ENCODE measurements at regions not wholly inside any gene's neighbourhood (a gene's known extent, or its start where the extent isn't known, plus 50 kb on each side); places are given as distances from the start of the nearest gene placed in this dataset.

- intact Hi-C loops (cut with micrococcal nuclease) = no loop called here
- Mint-ChIP-seq H3K36me3 (ENCODE audit: insufficient read depth, unreplicated experiment) (no peaks in the 10 kb centered on the region), H3K4me3 (ENCODE audit: unreplicated experiment) (no peak overlapping the region), H3K4me1 (ENCODE audit: insufficient read depth, unreplicated experiment) (no peaks in the 10 kb centered on the region), H3K9me3 (ENCODE audit: unreplicated experiment) (no peaks in the 10 kb centered on the region), H3K27ac (ENCODE audit: low read depth, unreplicated experiment) (no peak overlapping the region), H3K27me3 (ENCODE audit: insufficient read depth, unreplicated experiment) (no peaks in the 10 kb centered on the region)
- POLR2A ChIA-PET = no interaction called here
- no peak for DNase-seq (ENCODE audit: unreplicated experiment)
- TF ChIP-seq, protein P1, sequence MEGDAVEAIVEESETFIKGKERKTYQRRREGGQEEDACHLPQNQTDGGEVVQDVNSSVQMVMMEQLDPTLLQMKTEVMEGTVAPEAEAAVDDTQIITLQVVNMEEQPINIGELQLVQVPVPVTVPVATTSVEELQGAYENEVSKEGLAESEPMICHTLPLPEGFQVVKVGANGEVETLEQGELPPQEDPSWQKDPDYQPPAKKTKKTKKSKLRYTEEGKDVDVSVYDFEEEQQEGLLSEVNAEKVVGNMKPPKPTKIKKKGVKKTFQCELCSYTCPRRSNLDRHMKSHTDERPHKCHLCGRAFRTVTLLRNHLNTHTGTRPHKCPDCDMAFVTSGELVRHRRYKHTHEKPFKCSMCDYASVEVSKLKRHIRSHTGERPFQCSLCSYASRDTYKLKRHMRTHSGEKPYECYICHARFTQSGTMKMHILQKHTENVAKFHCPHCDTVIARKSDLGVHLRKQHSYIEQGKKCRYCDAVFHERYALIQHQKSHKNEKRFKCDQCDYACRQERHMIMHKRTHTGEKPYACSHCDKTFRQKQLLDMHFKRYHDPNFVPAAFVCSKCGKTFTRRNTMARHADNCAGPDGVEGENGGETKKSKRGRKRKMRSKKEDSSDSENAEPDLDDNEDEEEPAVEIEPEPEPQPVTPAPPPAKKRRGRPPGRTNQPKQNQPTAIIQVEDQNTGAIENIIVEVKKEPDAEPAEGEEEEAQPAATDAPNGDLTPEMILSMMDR (IDR thresholded peaks at IDR 0.05; ENCODE audit: unreplicated experiment) = no peak
- CTCF ChIA-PET = no interaction called here
- no TSS peak for BruUV-seq (replicated peaks)
These were observed 564.0 kb downstream of the TRHDE start for GRCh38 chr12:72836194-72836593.

DNA sequence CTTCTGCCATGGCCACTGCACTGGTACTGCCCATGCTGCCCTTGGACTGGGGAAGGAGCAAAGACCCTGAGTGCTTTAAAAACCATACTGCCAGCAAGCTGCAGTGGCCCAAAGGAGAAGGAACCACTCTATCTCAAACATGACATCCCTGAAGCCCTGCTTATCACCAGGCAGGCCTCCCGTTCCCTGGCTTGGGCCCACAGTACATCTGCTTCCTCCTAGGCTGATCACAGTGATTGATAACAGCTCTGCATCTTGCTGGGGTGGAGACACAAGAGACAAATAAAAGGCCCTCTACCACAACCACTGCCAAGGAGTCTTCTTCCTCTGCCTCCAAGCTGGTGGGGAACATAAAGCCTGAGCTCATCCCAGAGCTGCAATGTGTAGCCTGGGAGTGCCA lies 567.5 kb downstream of the TRHDE start:
- Mint-ChIP-seq H3K27ac (ENCODE audit: low read depth, unreplicated experiment) (no peak overlapping the region), H3K36me3 (ENCODE audit: insufficient read depth, unreplicated experiment) (no peaks in the 10 kb centered on the region), H3K27me3 (ENCODE audit: insufficient read depth, unreplicated experiment) (no peaks in the 10 kb centered on the region), H3K4me1 (ENCODE audit: insufficient read depth, unreplicated experiment) (no peaks in the 10 kb centered on the region), H3K9me3 (ENCODE audit: unreplicated experiment) (peaks cover 12% of the 10 kb centered on the region), H3K4me3 (ENCODE audit: unreplicated experiment) (no peak overlapping the region)
- CTCF ChIA-PET = no interaction called here
- no TSS peak for BruUV-seq (replicated peaks)
- DNase-seq (ENCODE audit: unreplicated experiment) = no peak
- POLR2A ChIA-PET = no interaction called here
- intact Hi-C loops (cut with micrococcal nuclease) = no loop called here
- TF ChIP-seq, protein P1 (IDR thresholded peaks at IDR 0.05; ENCODE audit: unreplicated experiment) = no peak

DNA sequence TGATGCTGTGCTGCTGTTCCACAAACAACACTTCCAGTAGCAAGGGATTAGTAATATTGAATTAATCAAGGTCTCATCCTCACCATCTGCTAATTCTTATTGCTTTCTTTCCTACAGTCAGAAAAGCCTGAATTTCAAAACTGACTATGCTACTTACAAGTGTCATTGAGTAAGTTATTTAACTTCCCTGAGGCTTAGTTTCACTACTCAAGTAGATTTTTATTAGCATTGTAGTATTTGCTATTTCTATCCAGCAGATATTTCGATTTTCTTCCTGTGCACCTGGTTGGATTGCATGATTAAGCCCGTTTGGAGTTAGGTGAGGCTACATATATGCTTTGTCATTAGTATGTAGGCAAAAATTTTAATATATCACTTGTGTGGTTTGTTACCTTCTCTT lies 591.5 kb downstream of the TRHDE start:
- CTCF ChIA-PET = no interaction called here
- POLR2A ChIA-PET = no interaction called here

DNA sequence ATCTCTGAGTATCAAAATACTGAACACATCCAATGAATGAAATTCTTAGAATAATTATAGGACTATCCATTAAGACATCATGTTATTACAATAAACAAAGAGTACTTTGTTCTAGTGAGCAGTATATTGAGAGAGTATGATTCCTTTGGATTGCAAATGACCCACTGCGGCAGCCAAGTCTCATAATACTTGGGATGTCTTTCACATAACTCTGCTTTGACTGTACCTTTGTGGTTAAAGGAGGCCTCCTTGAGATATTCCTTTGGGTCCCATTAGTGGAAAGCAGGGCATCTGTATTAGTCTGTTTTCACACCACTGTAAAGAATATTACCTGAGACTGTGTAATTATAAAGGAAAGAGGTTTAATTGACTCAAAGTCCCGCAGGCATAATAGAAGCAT lies 593.8 kb downstream of the TRHDE start:
- H3K4me1 Mint-ChIP-seq (ENCODE audit: insufficient read depth, unreplicated experiment) = no peaks in the 10 kb centered on the region
- no peaks in the 10 kb centered on the region for H3K9me3 Mint-ChIP-seq (ENCODE audit: unreplicated experiment)

More for the DNA sequence above, 591.5 kb downstream of the TRHDE start:
- DNase-seq (ENCODE audit: unreplicated experiment) = no peak
- no peak overlapping the region for H3K27ac Mint-ChIP-seq (ENCODE audit: low read depth, unreplicated experiment)
- intact Hi-C loops (cut with micrococcal nuclease) = no loop called here
- H3K9me3 Mint-ChIP-seq (ENCODE audit: unreplicated experiment) = no peaks in the 10 kb centered on the region
- TF ChIP-seq, protein P1 (IDR thresholded peaks at IDR 0.05; ENCODE audit: unreplicated experiment) = no peak
- BruUV-seq (replicated peaks) = no TSS peak
- H3K4me1 Mint-ChIP-seq (ENCODE audit: insufficient read depth, unreplicated experiment) = no peaks in the 10 kb centered on the region
- H3K36me3 Mint-ChIP-seq (ENCODE audit: insufficient read depth, unreplicated experiment) = no peaks in the 10 kb centered on the region
- H3K4me3 Mint-ChIP-seq (ENCODE audit: unreplicated experiment) = no peak overlapping the region
- H3K27me3 Mint-ChIP-seq (ENCODE audit: insufficient read depth, unreplicated experiment) = no peaks in the 10 kb centered on the region

More for the DNA sequence above, 593.8 kb downstream of the TRHDE start:
- intact Hi-C loops (cut with micrococcal nuclease) = no loop called here
- DNase-seq (ENCODE audit: unreplicated experiment) = no peak
- no TSS peak for BruUV-seq (replicated peaks)
- H3K27me3 Mint-ChIP-seq (ENCODE audit: insufficient read depth, unreplicated experiment) = no peaks in the 10 kb centered on the region
- ChIA-PET POLR2A (no interaction called here), CTCF (no interaction called here)
- H3K36me3 Mint-ChIP-seq (ENCODE audit: insufficient read depth, unreplicated experiment) = no peaks in the 10 kb centered on the region
- TF ChIP-seq, protein P1 (IDR thresholded peaks at IDR 0.05; ENCODE audit: unreplicated experiment) = no peak
- H3K27ac Mint-ChIP-seq (ENCODE audit: low read depth, unreplicated experiment) = no peak overlapping the region
- H3K4me3 Mint-ChIP-seq (ENCODE audit: unreplicated experiment) = no peak overlapping the region
